Urinary bladder (tissue), 3 donors: ENCODE measurements at regions not wholly inside any gene's neighbourhood (a gene's known extent, or its start where the extent isn't known, plus 50 kb on each side); places are given as distances from the start of the nearest gene placed in this dataset.

Experiments
- DNase-seq: peaks from one replicate; pipeline ENCODE4 v3.0.0-alpha.2; 2015; ENCODE audit errors: extremely low spot score
- H3K27ac ChIP-seq: one replicate; pipeline ENCODE4 v1.5.1; 2013; ENCODE audit warnings: low read depth, mild to moderate bottlenecking, moderate library complexity
- H3K36me3 ChIP-seq: one replicate; pipeline ENCODE4 v1.6.1; 2013; ENCODE audit warnings: mild to moderate bottlenecking, moderate library complexity; ENCODE audit not compliant: insufficient read depth
- H3K4me1 ChIP-seq: one replicate; pipeline ENCODE4 v1.6.1; 2013; ENCODE audit warnings: mild to moderate bottlenecking, moderate library complexity; ENCODE audit not compliant: insufficient read depth
- H3K4me3 ChIP-seq: one replicate; pipeline ENCODE4 v1.5.1; 2013; ENCODE audit warnings: low read depth, low read length
- WGBS: extraction: QIAGEN DNeasy Blood & Tissue Kit; methylation state at CpG from one replicate; pipeline ENCODE4 v1.1.7; 2013; 5-methylcytosine and 5-hydroxymethylcytosine counted together
- donor health status: healthy with polysubstance abuse.
- donor health status: healthy.

DNA sequence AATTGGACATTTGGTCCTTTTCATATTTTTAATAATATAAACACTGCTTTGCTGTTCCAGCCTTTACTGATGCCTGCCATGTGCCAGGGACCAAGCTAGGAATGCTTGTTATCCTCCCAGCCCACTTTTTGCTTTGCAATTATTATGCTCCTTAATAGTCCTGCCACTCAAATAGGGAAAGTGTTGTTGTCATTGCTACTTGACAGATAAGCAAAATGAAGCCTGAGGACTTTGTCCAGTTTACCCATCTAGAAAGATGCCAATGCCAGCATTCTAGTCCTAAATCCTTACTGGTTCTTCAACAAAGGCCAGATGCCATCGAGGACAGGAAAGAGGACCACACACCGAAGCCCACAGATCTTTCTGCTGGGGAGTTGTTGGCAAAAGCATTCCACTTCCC, 246.5 kb downstream of the EMP1 start:
- DNase-seq, result no peak
- Histone ChIP-seq H3K4me1 (no peaks in the 10 kb centered on the region), H3K27ac (no peak overlapping the region), H3K36me3 (no peaks in the 10 kb centered on the region), H3K4me3 (no peak overlapping the region)
- WGBS, result 80% methylated on average over 2 of the region's 2 CpGs

DNA sequence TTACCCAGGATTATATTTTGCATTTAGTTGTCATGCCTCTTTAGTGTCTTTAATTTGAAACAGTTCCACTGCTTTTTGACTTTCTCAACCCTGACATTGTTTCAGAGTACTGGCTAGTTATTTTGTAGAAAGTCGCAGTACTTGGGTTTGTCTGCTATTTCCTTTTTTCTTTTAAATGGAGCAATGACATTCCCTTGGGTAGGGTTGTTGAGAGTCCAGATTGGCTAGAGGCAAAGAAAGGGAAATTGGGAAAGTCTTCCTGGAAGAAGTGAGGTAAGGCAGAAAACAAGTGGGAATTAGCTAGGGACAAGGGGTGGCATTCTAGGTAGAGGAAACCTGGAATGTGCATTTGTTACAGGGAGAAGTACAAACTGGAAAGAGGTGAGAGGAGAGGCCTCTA, 245.9 kb downstream of the EMP1 start:
- DNase-seq, result no peak
- H3K4me3 ChIP-seq, result no peak overlapping the region
- no peak overlapping the region for H3K27ac ChIP-seq
- no peaks in the 10 kb centered on the region for H3K4me1 ChIP-seq
- WGBS, result 78% methylated on average over 1 of the region's 1 CpG
- H3K36me3 ChIP-seq, result no peaks in the 10 kb centered on the region

GRCh38 chr12:13440844-13441243, 244.3 kb downstream of the EMP1 start:
- no peak for DNase-seq
- Histone ChIP-seq H3K4me1 (no peaks in the 10 kb centered on the region), H3K27ac (no peak overlapping the region), H3K36me3 (no peaks in the 10 kb centered on the region), H3K4me3 (no peak overlapping the region)
- 86% methylated on average over 6 of the region's 6 CpGs for WGBS

DNA sequence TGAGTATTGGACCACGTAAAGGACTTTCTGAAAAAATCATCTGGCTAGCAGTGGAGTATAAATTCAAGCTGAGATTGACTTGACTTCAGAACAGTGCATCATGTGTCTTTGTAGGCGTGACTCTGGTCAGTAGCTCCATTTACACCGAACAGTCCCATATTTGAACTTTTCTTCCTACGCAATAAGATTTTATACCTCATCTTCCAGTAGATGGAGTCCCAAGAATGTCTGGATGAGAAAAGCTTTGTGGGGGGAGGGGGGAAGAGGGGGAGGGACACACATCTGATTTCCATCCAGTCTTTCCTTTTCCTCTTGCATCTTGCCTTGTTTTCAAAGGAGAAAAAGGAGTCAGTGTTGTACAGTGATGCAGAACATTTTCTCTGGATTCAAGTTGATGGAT, 241.0 kb downstream of the EMP1 start:
- no peak overlapping the region for H3K27ac ChIP-seq
- H3K36me3 ChIP-seq, result no peaks in the 10 kb centered on the region
- 89% methylated on average over 4 of the region's 4 CpGs for whole genome bisulfite sequencing
- DNase-seq, result no peak
- H3K4me3 ChIP-seq, result no peak overlapping the region
- H3K4me1 ChIP-seq, result no peaks in the 10 kb centered on the region

- Histone ChIP-seq H3K4me1 (no peaks in the 10 kb centered on the region), H3K4me3 (no peak overlapping the region), H3K27ac (no peak overlapping the region), H3K36me3 (no peaks in the 10 kb centered on the region)
- DNase-seq, result no peak
- 39% methylated on average over 11 of the region's 11 CpGs for WGBS
These were observed 240.3 kb downstream of the EMP1 start for GRCh38 chr12:13436696-13437391.

DNA sequence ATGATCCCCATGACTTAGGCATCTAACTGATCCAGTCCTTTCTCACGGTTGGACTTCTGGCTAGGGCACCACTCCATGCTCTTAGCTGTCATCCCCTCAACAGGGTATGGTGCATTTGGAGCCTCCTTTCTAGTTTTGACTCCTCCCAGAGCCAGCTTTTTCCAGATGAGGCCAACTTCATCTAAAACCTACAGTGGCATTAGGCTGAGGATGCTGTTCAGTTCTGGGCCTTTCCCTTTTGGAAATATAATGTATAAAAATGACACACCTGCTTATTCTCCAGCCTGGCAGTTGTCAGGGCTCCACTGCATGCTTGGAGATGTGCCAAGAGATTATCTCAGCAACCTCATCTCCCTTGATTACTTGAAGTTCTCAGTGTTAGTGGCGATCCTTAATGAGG, 239.7 kb downstream of the EMP1 start:
- 36% methylated on average over 2 of the region's 2 CpGs for WGBS
- H3K27ac ChIP-seq, result no peak overlapping the region
- DNase-seq, result no peak

DNA sequence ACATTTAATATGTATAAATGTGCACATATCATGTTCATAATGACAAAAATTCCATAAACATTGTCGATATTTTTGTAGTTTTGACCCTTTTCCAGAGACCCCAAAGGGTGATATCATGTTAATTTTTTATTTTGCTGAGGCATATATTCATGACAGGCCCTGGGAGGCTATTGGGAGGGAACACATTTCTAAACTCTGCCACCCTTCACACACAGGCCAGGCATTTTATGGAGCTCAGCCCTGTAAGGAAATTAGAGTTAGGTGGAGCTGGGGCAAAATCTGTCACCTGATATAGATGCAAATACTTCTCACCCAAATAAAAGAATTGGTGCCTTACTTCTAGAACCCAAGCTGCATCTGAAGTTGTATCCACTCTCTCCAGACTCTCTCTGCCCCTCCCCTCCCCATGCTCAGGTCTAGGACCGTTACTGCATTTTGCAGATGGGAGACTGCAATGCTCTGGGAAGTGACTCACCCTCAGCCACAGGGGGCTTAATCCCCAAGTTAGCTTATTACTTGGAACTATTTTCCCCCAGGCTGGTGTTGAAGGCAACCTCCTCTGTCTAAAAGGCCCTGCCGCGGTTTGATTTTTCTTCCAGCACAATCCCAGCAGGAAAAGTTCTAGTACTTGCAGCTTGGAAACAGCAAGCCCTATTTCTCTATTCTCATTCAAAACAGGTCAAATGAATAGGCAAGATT, 238.9 kb downstream of the EMP1 start:
- no peak overlapping the region for H3K4me3 ChIP-seq
- WGBS, result 41% methylated on average over 4 of the region's 4 CpGs
- H3K4me1 ChIP-seq, result no peaks in the 10 kb centered on the region
- H3K27ac ChIP-seq, result no peak overlapping the region
- no peak for DNase-seq
- H3K36me3 ChIP-seq, result no peaks in the 10 kb centered on the region

More for the DNA sequence above, 239.7 kb downstream of the EMP1 start:
- no peaks in the 10 kb centered on the region for H3K4me1 ChIP-seq
- no peaks in the 10 kb centered on the region for H3K36me3 ChIP-seq
- no peak overlapping the region for H3K4me3 ChIP-seq

DNA sequence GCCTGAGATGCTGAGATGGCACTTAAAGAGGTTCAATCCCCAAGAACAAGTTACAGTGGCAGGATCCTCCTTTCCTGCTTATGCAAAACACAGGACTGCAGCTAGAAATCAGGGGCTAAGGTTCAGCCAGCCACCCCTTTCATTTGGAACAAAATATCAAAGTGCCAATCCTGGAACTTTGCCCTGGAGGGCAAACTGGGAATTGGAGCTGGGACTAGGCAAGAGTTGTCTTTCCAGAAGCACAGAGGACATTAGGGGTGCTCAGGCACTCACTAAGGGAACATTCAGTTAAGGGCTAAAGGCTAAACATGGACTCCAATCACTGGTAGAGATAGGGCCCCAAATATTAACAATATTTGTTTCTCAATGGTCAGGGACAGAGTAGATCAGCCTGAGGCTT, 237.2 kb downstream of the EMP1 start:
- H3K27ac ChIP-seq, result no peak overlapping the region
- H3K36me3 ChIP-seq, result no peaks in the 10 kb centered on the region
- no peaks in the 10 kb centered on the region for H3K4me1 ChIP-seq

DNA sequence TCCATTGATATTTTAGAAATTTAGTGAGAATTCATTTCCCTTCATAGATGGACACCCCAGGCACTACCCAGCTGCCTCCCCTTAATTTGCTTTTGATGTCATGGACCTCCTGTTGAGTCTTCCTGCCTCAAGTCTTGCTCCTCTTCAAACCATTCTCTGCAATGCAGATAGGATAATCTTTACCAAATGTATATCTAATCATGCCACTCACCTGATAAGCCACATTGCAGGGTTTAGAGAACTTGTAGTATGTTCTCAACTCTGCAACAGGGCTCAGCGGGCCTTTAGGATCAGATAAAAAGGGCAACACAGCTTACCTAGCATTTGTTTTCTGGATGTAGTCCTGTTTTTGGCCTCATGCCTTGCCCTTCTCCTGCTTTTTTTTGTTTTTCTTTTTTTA, 234.5 kb downstream of the EMP1 start:
- Histone ChIP-seq H3K4me3 (no peak overlapping the region), H3K36me3 (no peaks in the 10 kb centered on the region), H3K4me1 (no peaks in the 10 kb centered on the region), H3K27ac (no peak overlapping the region)
- WGBS, result 78% methylated on average over 1 of the region's 1 CpG
- DNase-seq, result no peak

More for the DNA sequence above, 237.2 kb downstream of the EMP1 start:
- H3K4me3 ChIP-seq, result no peak overlapping the region
- no peak for DNase-seq

GRCh38 chr12:13428538-13429265, 232.2 kb downstream of the EMP1 start:
- WGBS, result 44% methylated on average over 4 of the region's 4 CpGs
- no peaks in the 10 kb centered on the region for H3K4me1 ChIP-seq
- no peak overlapping the region for H3K4me3 ChIP-seq
- DNase-seq, result peak; percentile 84
- H3K36me3 ChIP-seq, result no peaks in the 10 kb centered on the region
- no peak overlapping the region for H3K27ac ChIP-seq

- 76% methylated on average over 3 of the region's 3 CpGs for WGBS
- Histone ChIP-seq H3K4me1 (no peaks in the 10 kb centered on the region), H3K27ac (no peak overlapping the region), H3K36me3 (no peaks in the 10 kb centered on the region), H3K4me3 (no peak overlapping the region)
- no peak for DNase-seq
These were observed 229.2 kb downstream of the EMP1 start for GRCh38 chr12:13425766-13426165.

DNA sequence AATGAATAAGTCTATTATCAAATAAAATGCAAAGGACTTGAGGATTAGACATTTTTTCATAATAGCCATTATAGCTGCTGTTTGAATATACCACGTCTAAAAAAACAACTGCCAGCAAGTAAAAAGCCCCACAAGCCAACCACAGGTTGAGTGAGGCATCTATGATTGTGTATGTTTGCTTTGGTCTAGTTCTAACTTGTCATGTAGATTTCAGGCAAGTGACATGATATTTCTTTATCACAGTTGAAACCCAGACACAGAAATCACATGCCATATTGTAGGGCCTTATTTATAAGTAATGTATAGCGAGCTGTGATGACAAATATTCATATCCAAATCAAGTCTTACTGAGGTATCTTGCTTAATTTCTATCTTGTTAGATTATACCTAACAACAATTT, 225.8 kb downstream of the EMP1 start:
- DNase-seq, result no peak
- H3K4me1 ChIP-seq, result no peaks in the 10 kb centered on the region
- no peak overlapping the region for H3K27ac ChIP-seq
- no peak overlapping the region for H3K4me3 ChIP-seq
- H3K36me3 ChIP-seq, result no peaks in the 10 kb centered on the region
- 86% methylated on average over 2 of the region's 2 CpGs for WGBS

- H3K27ac ChIP-seq, result no peak overlapping the region
- no peak overlapping the region for H3K4me3 ChIP-seq
- 92% methylated on average over 2 of the region's 2 CpGs for WGBS
- no peaks in the 10 kb centered on the region for H3K36me3 ChIP-seq
- H3K4me1 ChIP-seq, result no peaks in the 10 kb centered on the region
- no peak for DNase-seq
These were observed 221.0 kb downstream of the EMP1 start for GRCh38 chr12:13417516-13417915.

DNA sequence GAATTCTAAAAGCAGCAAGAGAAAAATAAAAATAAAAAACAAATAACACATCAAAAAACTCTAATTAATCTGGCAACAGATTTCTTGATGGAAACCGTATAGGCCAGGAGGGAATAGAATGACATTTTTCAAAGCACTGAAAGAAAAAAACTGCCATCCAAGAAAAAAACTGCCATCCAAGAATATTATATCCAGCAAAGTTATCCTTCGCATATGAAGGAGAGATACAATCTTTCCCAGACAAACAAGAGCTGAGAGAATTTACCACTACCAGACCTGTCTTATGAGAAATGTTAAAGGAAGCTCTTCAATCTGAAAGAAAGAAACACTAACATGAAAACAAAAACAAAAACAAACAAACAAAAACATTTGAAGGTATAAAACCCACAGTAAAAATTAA, 214.8 kb downstream of the EMP1 start:
- H3K27ac ChIP-seq, result no peak overlapping the region
- no peak for DNase-seq
- H3K4me1 ChIP-seq, result no peaks in the 10 kb centered on the region
- WGBS, result 94% methylated on average over 2 of the region's 2 CpGs
- no peak overlapping the region for H3K4me3 ChIP-seq
- no peaks in the 10 kb centered on the region for H3K36me3 ChIP-seq
